AG09309 (cell line): ENCODE measurements at regions not wholly inside any gene's neighbourhood (a gene's known extent, or its start where the extent isn't known, plus 50 kb on each side); places are given as distances from the start of the nearest gene placed in this dataset.
A peak's percentile ranks its signal among the peaks of the same experiment; 100 is the strongest.

Experiments used
- DNase-seq: peaks from one replicate; pipeline ENCODE4 v3.0.0-alpha.2; 2010; ENCODE audit warnings: low read depth
- H3K4me3 ChIP-seq: 2 replicates; pipeline ENCODE4 v1.5.1; 2011; ENCODE audit warnings: mild to moderate bottlenecking, low read depth, low read length, moderate library complexity; ENCODE audit not compliant: control insufficient read depth
- CTCF ChIP-seq: IDR thresholded peaks from 2 replicates; pipeline ENCODE4 v1.5.1; 2011; ENCODE audit warnings: mild to moderate bottlenecking, low read depth, low read length, inconsistent platforms; ENCODE audit not compliant: insufficient read depth, control insufficient read depth; ENCODE audit errors: missing control alignments

- H3K4me3 ChIP-seq: no peak overlapping the region
- no peak for DNase-seq
- TF ChIP-seq CTCF: no peak
These were observed 183.3 kb downstream of the PTN start for GRCh38 chr7:137160236-137160635.

- TF ChIP-seq CTCF: no peak
- no peak overlapping the region for H3K4me3 ChIP-seq
- DNase-seq: no peak
These were observed 186.3 kb downstream of the PTN start for GRCh38 chr7:137157256-137157655.

- H3K4me3 ChIP-seq: no peak overlapping the region
- TF ChIP-seq CTCF: no peak
- DNase-seq: no peak
These were observed 191.9 kb downstream of the PTN start for GRCh38 chr7:137151690-137152052.

- H3K4me3 ChIP-seq: no peak overlapping the region
- no peak for DNase-seq
- no peak for TF ChIP-seq CTCF
These were observed 192.4 kb downstream of the PTN start for GRCh38 chr7:137151041-137151689.

GRCh38 chr7:137147338-137147720 lies 196.2 kb downstream of the PTN start:
- DNase-seq: no peak
- H3K4me3 ChIP-seq: no peak overlapping the region
- no peak for TF ChIP-seq CTCF

- no peak overlapping the region for H3K4me3 ChIP-seq
- no peak for TF ChIP-seq CTCF
- DNase-seq: peak; percentile 80
These were observed 196.8 kb downstream of the PTN start for GRCh38 chr7:137146552-137147337.

- DNase-seq: peak; percentile 79
- no peak overlapping the region for H3K4me3 ChIP-seq
- TF ChIP-seq CTCF: no peak
These were observed 197.5 kb downstream of the PTN start for GRCh38 chr7:137146012-137146455.
